Panc1 (cell line): ENCODE measurements at regions not wholly inside any gene's neighbourhood (a gene's known extent, or its start where the extent isn't known, plus 50 kb on each side); places are given as distances from the start of the nearest gene placed in this dataset.

ENCODE experiments used
- ATAC-seq: fragments of 200-7000 bp; cut with Tn5 transposase; 2 replicates; pipeline ENCODE4 v1.9.1; 2020; ENCODE audit warnings: mild to moderate bottlenecking, moderate library complexity
- BruUV-seq: library from RNA; stranded (reverse); fragments of 400-500 nt; replicated peaks from 2 replicates; lab custom pipeline; 2021; lab: Mats Ljungman, UMichigan
- CTCF ChIA-PET: fragments of 300-600 bp; sonication (Branson Sonifier 250); formaldehyde crosslinking; loops from one replicate; lab custom pipeline; 2022; ENCODE audit warnings: antibody characterized with exemption; lab: Charles Lee
- POLR2A ChIA-PET: fragments of 300-600 bp; sonication (Branson Sonifier 250); formaldehyde crosslinking; loops from one replicate; lab custom pipeline; 2022; ENCODE audit warnings: antibody characterized with exemption; lab: Charles Lee
- DNase-seq: peaks from one replicate; pipeline ENCODE4 v3.0.0-alpha.2; 2010; ENCODE audit warnings: low read depth, low spot score
- H3K27ac ChIP-seq: 2 replicates; pipeline ENCODE4 v1.5.1; 2011; ENCODE audit warnings: mild to moderate bottlenecking, low read length, inconsistent platforms
- H3K27me3 ChIP-seq: fragments of 200-500 bp; sonication (Bioruptor generic); 2 replicates; pipeline ENCODE4 v1.6.0; 2014; ENCODE audit warnings: low read length, inconsistent platforms; ENCODE audit not compliant: control insufficient read depth, insufficient read depth
- H3K36me3 ChIP-seq: fragments of 200-500 bp; sonication (Bioruptor generic); 2 replicates; pipeline ENCODE4 v1.5.1; 2014; ENCODE audit warnings: inconsistent platforms, mild to moderate bottlenecking, low read length, moderate library complexity; ENCODE audit not compliant: control insufficient read depth, insufficient read depth
- H3K4me1 ChIP-seq: 2 replicates; pipeline ENCODE4 v1.5.1; 2011; ENCODE audit warnings: inconsistent platforms, mild to moderate bottlenecking, low read length, moderate library complexity; ENCODE audit not compliant: control insufficient read depth, insufficient read depth
- H3K4me3 ChIP-seq, 2 experiments: 2 replicates each; pipeline ENCODE4 v1.5.1; 2011 to 2012; ENCODE audit warnings: low read depth in 2 of 2, low read length in 2 of 2, mild to moderate bottlenecking in 2 of 2, inconsistent platforms in 1 of 2, moderate library complexity in 1 of 2
- H3K9me3 ChIP-seq: fragments of 200-500 bp; sonication (Bioruptor generic); 2 replicates; pipeline ENCODE4 v1.5.1; 2014; ENCODE audit warnings: low read depth, mild to moderate bottlenecking, inconsistent platforms, low read length, moderate library complexity; ENCODE audit not compliant: control insufficient read depth, insufficient read depth
- CTCF ChIP-seq: fragments of 450-650 bp; IDR thresholded peaks from 2 replicates; pipeline ENCODE4 v1.5.1; 2017; ENCODE audit warnings: mild to moderate bottlenecking
- POLR2AphosphoS5 ChIP-seq: IDR thresholded peaks from 2 replicates; pipeline ENCODE4 v1.6.1; 2012; ENCODE audit warnings: mild to moderate bottlenecking, low read depth, low read length, moderate library complexity
- REST ChIP-seq, 2 experiments: IDR thresholded peaks; 2 replicates each; pipeline ENCODE4 v1.6.1; 2011 to 2012; ENCODE audit warnings: low read depth in 2 of 2, control low read depth in 1 of 2, low read length in 1 of 2, mild to moderate bottlenecking in 1 of 2, moderate library complexity in 1 of 2; ENCODE audit not compliant: insufficient read depth in 1 of 2
- SIN3A ChIP-seq: IDR thresholded peaks from 2 replicates; pipeline ENCODE4 v1.6.1; 2012; ENCODE audit warnings: low read depth, mild to moderate bottlenecking, low read length, moderate library complexity, borderline replicate concordance; ENCODE audit not compliant: insufficient read depth
- TCF7L2 ChIP-seq: IDR thresholded peaks from 2 replicates; pipeline ENCODE4 v1.6.1; 2011; ENCODE audit warnings: mild to moderate bottlenecking, low read depth, low read length, inconsistent platforms
- in situ Hi-C: cut with HindIII; loops from 2 replicates; pipeline ENCODE4 v1.10.0; 2016; ENCODE audit warnings: low sequenced_read_pairs, low pct_unique_long_range_greater_than_20kb
- intact Hi-C: fragments of 100-400 bp; cut with micrococcal nuclease; formaldehyde crosslinking; loops from one replicate; pipeline ENCODE4 v1.10.0; 2022; ENCODE audit not compliant: unreplicated experiment

DNA sequence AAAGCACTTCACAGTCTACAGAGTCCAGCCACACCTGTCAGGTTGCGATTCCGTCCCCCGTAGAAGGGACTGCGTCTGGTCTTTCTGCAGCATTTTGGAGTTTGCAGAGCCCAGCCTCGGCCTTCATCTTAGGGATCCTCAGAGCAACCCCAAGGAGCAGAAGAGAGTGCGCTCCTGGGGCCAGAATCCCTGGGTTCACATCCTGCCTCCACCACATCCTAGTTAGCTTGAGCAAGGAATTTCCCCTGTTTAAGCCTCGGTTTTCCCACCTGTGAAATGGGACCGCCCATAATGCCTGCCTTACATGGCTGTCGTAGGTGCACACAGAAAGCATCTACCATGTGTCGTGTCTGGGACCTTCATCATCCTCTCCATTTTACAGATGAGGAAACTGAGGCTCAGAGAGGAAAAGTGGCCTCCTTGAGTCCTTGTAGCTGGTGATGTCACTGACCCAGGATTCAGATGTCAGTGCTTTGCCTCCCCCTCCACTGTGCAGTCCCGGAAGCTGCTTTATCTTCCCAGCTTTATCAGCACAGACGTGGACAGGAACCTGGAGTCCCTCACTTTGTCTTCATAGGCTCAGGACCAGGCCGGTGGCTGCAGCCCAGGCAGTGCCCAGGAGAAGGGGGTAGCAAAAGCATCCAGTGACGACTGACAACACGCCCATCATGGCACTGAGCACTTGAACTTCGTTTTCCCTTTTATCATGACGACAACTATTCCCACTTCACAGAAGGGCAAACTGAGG, 438.5 kb downstream of the MATN1 start:
- no peak for DNase-seq
- ATAC-seq = no peak
- no peaks in the 10 kb centered on the region for H3K36me3 ChIP-seq
- no peak overlapping the region for H3K27ac ChIP-seq
- in situ Hi-C loops (no loop called here), intact Hi-C loops (no loop called here)
- ChIA-PET CTCF (no interaction called here), POLR2A (no interaction called here)
- no peaks in the 10 kb centered on the region for H3K4me1 ChIP-seq
- H3K27me3 ChIP-seq = peaks cover 4% of the 10 kb centered on the region
- no peak for TF ChIP-seq SIN3A
- no peak for TF ChIP-seq REST (IDR thresholded peaks at IDR 0.05; ENCODE audit: insufficient read depth in 1 of 2, low read depth in 2 of 2, low read length in 1 of 2)
- TF ChIP-seq POLR2AphosphoS5 = no peak
- TF ChIP-seq TCF7L2 = no peak
- no peak for TF ChIP-seq CTCF
- H3K4me3 ChIP-seq = no peak overlapping the region
- H3K9me3 ChIP-seq = no peaks in the 10 kb centered on the region
- BruUV-seq = no TSS peak

GRCh38 chr1:30284226-30284625, 439.2 kb downstream of the MATN1 start:
- TF ChIP-seq REST (IDR thresholded peaks at IDR 0.05; ENCODE audit: insufficient read depth in 1 of 2, low read depth in 2 of 2, low read length in 1 of 2) (no peak), SIN3A (no peak), POLR2AphosphoS5 (no peak), TCF7L2 (no peak), CTCF (no peak)
- CTCF ChIA-PET = no interaction called here
- no peak overlapping the region for H3K27ac ChIP-seq
- no peaks in the 10 kb centered on the region for H3K9me3 ChIP-seq
- BruUV-seq = no TSS peak
- DNase-seq (no peak), ATAC-seq (no peak)
- no peak overlapping the region for H3K4me3 ChIP-seq
- peaks cover 7% of the 10 kb centered on the region for H3K27me3 ChIP-seq
- H3K36me3 ChIP-seq = no peaks in the 10 kb centered on the region
- in situ Hi-C loops (no loop called here), intact Hi-C loops (no loop called here)
- POLR2A ChIA-PET = no interaction called here
- H3K4me1 ChIP-seq = no peaks in the 10 kb centered on the region
